ENCODE measurements at regions not wholly inside any gene's neighbourhood (a gene's known extent, or its start where the extent isn't known, plus 50 kb on each side); places are given as distances from the start of the nearest gene placed in this dataset.

DNA sequence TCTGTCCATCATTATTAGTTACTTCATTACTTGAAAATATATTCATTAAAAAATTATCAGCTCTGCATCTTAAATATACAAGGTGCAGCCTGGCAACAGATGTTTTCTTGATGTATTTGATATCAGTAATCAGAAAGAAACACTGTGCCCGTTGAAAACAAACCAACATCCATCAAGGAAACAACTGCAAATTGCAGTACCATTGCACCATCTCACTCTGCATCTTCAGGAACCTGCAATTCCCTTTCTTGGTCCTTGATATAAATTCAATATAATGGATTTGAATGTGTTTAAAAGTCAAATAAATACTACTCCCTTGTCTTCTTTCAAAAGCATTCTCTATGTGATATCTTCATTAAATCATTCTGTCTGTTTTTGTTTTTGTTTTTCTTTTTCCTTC lies 1131.2 kb downstream of the FAM181B start:
- no peaks in the 10 kb centered on the region for H3K36me3 ChIP-seq (ENCODE audit: control insufficient read depth, insufficient read depth, low read length)
- no peak overlapping the region for H3K4me3 ChIP-seq (ENCODE audit: low read depth, low read length)
- no peak for TF ChIP-seq CTCF (IDR thresholded peaks at IDR 0.05; ENCODE audit: insufficient read depth, low read length, poor library complexity, severe bottlenecking)
- H3K27me3 ChIP-seq (ENCODE audit: control insufficient read depth, insufficient read depth, low read length) = no peaks in the 10 kb centered on the region
- no peak for DNase-seq (ENCODE audit: low read depth)

DNA sequence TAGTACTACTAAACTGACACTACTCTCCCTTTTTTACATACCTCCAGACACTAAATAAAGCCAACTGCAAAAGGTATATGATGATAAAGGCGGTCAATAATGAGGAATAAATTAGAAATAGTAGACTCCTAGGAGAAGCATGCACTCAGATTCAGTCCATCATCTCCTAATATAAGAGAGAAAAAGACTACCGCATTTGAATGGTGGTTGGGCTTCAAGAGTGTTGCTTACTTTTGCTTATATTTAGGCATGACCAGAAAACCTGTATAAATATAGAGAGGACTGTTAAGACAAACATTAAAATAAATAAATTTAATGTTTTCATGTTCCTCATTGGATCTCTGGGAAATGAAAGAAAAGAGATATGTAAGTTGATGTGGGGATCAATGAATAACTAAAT lies 1137.0 kb downstream of the FAM181B start:
- TF ChIP-seq CTCF (IDR thresholded peaks at IDR 0.05; ENCODE audit: insufficient read depth, low read length, poor library complexity, severe bottlenecking) = no peak
- Histone ChIP-seq H3K27me3 (ENCODE audit: control insufficient read depth, insufficient read depth, low read length) (no peaks in the 10 kb centered on the region), H3K4me3 (ENCODE audit: low read depth, low read length) (no peak overlapping the region), H3K36me3 (ENCODE audit: control insufficient read depth, insufficient read depth, low read length) (no peaks in the 10 kb centered on the region)
- no peak for DNase-seq (ENCODE audit: low read depth)

GRCh38 chr11:81585390-81585933 lies 1148.2 kb downstream of the FAM181B start:
- no peak overlapping the region for H3K4me3 ChIP-seq (ENCODE audit: low read depth, low read length)
- DNase-seq (ENCODE audit: low read depth) = no peak
- TF ChIP-seq CTCF (IDR thresholded peaks at IDR 0.05; ENCODE audit: insufficient read depth, low read length, poor library complexity, severe bottlenecking) = no peak
- no peaks in the 10 kb centered on the region for H3K27me3 ChIP-seq (ENCODE audit: control insufficient read depth, insufficient read depth, low read length)
- no peaks in the 10 kb centered on the region for H3K36me3 ChIP-seq (ENCODE audit: control insufficient read depth, insufficient read depth, low read length)

DNA sequence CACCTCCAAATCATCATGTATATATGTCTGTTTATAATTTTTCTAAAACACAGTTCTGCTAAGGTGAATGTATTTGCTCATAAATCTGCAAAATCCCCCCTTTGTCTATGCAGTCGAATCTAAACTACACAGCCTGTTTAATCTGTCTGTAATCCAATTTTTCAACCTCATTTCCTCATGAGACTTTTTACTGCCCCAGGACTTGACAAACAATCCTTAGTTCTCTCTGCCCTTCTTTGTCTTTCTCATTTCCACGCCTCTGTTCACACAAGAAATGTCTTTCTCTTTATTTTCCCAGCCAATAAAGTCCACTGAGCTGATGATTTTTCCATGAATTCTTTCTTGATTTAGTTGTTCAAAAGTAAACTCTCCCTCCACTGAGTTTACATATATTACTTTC lies 1154.3 kb downstream of the FAM181B start:
- no peak for TF ChIP-seq CTCF (IDR thresholded peaks at IDR 0.05; ENCODE audit: insufficient read depth, low read length, poor library complexity, severe bottlenecking)
- Histone ChIP-seq H3K4me3 (ENCODE audit: low read depth, low read length) (no peak overlapping the region), H3K27me3 (ENCODE audit: control insufficient read depth, insufficient read depth, low read length) (no peaks in the 10 kb centered on the region), H3K36me3 (ENCODE audit: control insufficient read depth, insufficient read depth, low read length) (no peaks in the 10 kb centered on the region)
- DNase-seq (ENCODE audit: low read depth) = no peak

- Histone ChIP-seq H3K4me3 (ENCODE audit: low read depth, low read length) (no peak overlapping the region), H3K27me3 (ENCODE audit: control insufficient read depth, insufficient read depth, low read length) (no peaks in the 10 kb centered on the region), H3K36me3 (ENCODE audit: control insufficient read depth, insufficient read depth, low read length) (no peaks in the 10 kb centered on the region)
- TF ChIP-seq CTCF (IDR thresholded peaks at IDR 0.05; ENCODE audit: insufficient read depth, low read length, poor library complexity, severe bottlenecking) = no peak
- no peak for DNase-seq (ENCODE audit: low read depth)
These were observed 1155.1 kb downstream of the FAM181B start for GRCh38 chr11:81578571-81578970.

DNA sequence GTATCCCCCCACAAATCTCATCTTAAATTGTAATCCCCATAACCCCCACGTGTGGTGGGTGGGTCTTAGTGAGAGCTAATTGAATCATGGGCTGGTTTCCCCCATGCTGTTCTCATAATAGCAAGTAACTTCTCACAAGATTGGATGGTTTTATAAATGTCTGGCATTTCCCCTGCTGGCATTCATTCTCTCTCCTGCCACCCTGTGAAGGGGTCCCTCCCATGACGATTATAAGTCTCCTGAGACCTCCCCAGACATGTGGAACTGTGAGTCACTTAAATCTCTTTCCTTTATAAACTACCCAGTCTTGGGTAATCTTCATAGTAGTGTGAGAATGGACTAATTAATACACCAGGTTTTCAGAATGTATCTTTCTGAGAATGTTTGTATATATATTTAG lies 1159.4 kb downstream of the FAM181B start:
- Histone ChIP-seq H3K36me3 (ENCODE audit: control insufficient read depth, insufficient read depth, low read length) (no peaks in the 10 kb centered on the region), H3K27me3 (ENCODE audit: control insufficient read depth, insufficient read depth, low read length) (no peaks in the 10 kb centered on the region), H3K4me3 (ENCODE audit: low read depth, low read length) (no peak overlapping the region)
- no peak for TF ChIP-seq CTCF (IDR thresholded peaks at IDR 0.05; ENCODE audit: insufficient read depth, low read length, poor library complexity, severe bottlenecking)
- no peak for DNase-seq (ENCODE audit: low read depth)
